SK-N-SH (cell line): ENCODE measurements at regions not wholly inside any gene's neighbourhood (a gene's known extent, or its start where the extent isn't known, plus 50 kb on each side); places are given as distances from the start of the nearest gene placed in this dataset.

Experiments used
- CTCF ChIA-PET: fragments of 300-600, 350-600 bp; formaldehyde crosslinking; extraction: SDS; loops from one replicate; lab custom pipeline; 2021; lab: Yijun Ruan, JAX
- POLR2A ChIA-PET: fragments of 350-600 bp; sonication (Branson Sonifier 250); formaldehyde crosslinking; extraction: SDS; loops from one replicate; lab custom pipeline; 2020; ENCODE audit warnings: antibody characterized with exemption, inconsistent platforms; lab: Yijun Ruan, JAX
- DNase-seq: peaks from one replicate; pipeline ENCODE4 v3.0.0; 2012
- H2AFZ ChIP-seq: fragments of 200-600 bp; sonication (generic); 2 replicates; pipeline ENCODE4 v1.8.1; 2016; ENCODE audit warnings: antibody characterized with exemption, mild to moderate bottlenecking, low read depth
- H3F3A ChIP-seq: fragments of 200-600 bp; sonication (generic); replicated peaks from 2 replicates; pipeline ENCODE3; 2016; ENCODE audit warnings: antibody characterized with exemption, mild to moderate bottlenecking; ENCODE audit not compliant: insufficient read depth
- H3K27ac ChIP-seq, 2 experiments: fragments of 200-500 bp in 1 of 2; fragments of 200-600 bp in 1 of 2; sonication (Bioruptor generic) in 1 of 2; sonication (generic), shearing (Covaris generic) in 1 of 2; 2 replicates each; pipeline versions ENCODE4 v1.5.1 to v1.6.1; 2014 to 2016; ENCODE audit warnings: low read depth in 2 of 2, inconsistent platforms in 1 of 2, low read length in 1 of 2, mild to moderate bottlenecking in 1 of 2, mixed read lengths in 1 of 2
- H3K27me3 ChIP-seq: fragments of 200-600 bp; sonication (generic), shearing (Covaris generic); 2 replicates; pipeline ENCODE4 v1.6.1; 2016; ENCODE audit warnings: mixed run types; ENCODE audit not compliant: insufficient read depth
- H3K36me3 ChIP-seq, 2 experiments: fragments of 200-500 bp in 1 of 2; fragments of 200-600 bp in 1 of 2; sonication (Bioruptor generic) in 1 of 2; sonication (generic) in 1 of 2; replicated peaks in 1 of 2; 2 replicates each; pipeline versions ENCODE3 to v1.5.1; 2014 to 2016; ENCODE audit warnings: low read length in 1 of 2, mild to moderate bottlenecking in 1 of 2; ENCODE audit not compliant: insufficient read depth in 2 of 2, control insufficient read depth in 1 of 2
- H3K4me1 ChIP-seq, 2 experiments: fragments of 200-500 bp in 1 of 2; fragments of 200-600 bp in 1 of 2; sonication (Bioruptor generic) in 1 of 2; sonication (generic), shearing (Covaris generic) in 1 of 2; 2 replicates each; pipeline versions ENCODE4 v1.5.1 to v1.6.1; 2014 to 2016; ENCODE audit warnings: low read depth in 1 of 2, low read length in 1 of 2, mixed run types in 1 of 2; ENCODE audit not compliant: insufficient read depth in 2 of 2, control insufficient read depth in 1 of 2
- H3K4me2 ChIP-seq: fragments of 200-600 bp; sonication (generic), shearing (Covaris generic); 2 replicates; pipeline ENCODE4 v1.6.1; 2017; ENCODE audit warnings: mixed run types
- H3K4me3 ChIP-seq, 2 experiments: fragments of 200-500 bp in 1 of 2; fragments of 200-600 bp in 1 of 2; sonication (Bioruptor generic) in 1 of 2; sonication (generic), shearing (Covaris generic) in 1 of 2; 2 replicates each; pipeline versions ENCODE4 v1.5.1 to v1.8.1; 2014 to 2016; ENCODE audit warnings: low read depth in 2 of 2, inconsistent platforms in 1 of 2, low read length in 1 of 2, mild to moderate bottlenecking in 1 of 2, mixed read lengths in 1 of 2, moderate library complexity in 1 of 2
- H3K79me2 ChIP-seq: fragments of 200-600 bp; sonication (generic); 2 replicates; pipeline ENCODE4 v1.8.1; 2017; ENCODE audit warnings: mild to moderate bottlenecking; ENCODE audit not compliant: insufficient read depth
- H3K9ac ChIP-seq: fragments of 200-600 bp; sonication (generic); 2 replicates; pipeline ENCODE4 v1.6.1; 2017; ENCODE audit warnings: mixed run types
- H3K9me2 ChIP-seq: fragments of 200-600 bp; sonication (generic); 2 replicates; pipeline ENCODE4 v1.6.1; 2017; ENCODE audit warnings: mixed run types
- H3K9me3 ChIP-seq: fragments of 200-600 bp; sonication (generic); 2 replicates; pipeline ENCODE4 v1.6.1; 2017; ENCODE audit warnings: mixed run types, mild to moderate bottlenecking, moderate library complexity
- H4K20me1 ChIP-seq: fragments of 200-600 bp; sonication (generic); 2 replicates; pipeline ENCODE4 v1.6.1; 2017; ENCODE audit warnings: mild to moderate bottlenecking, mixed run types; ENCODE audit not compliant: insufficient read depth
- EP300 ChIP-seq, 2 experiments: IDR thresholded peaks; 2 replicates each; pipeline versions ENCODE4 v1.4.0 to v1.6.1; 2012; ENCODE audit warnings: borderline replicate concordance in 1 of 2, low read depth in 1 of 2, low read length in 1 of 2
- FOSL2 ChIP-seq: IDR thresholded peaks from 2 replicates; pipeline ENCODE4 v1.4.0; 2012; ENCODE audit warnings: low read depth, mild to moderate bottlenecking, moderate library complexity, borderline replicate concordance
- FOXJ3 ChIP-seq: sonication (generic); formaldehyde crosslinking; IDR thresholded peaks from 2 replicates; pipeline ENCODE4 v1.5.1; 2020; ENCODE audit warnings: mild to moderate bottlenecking, missing genetic modification reagents
- JUND ChIP-seq: IDR thresholded peaks from 2 replicates; pipeline ENCODE4 v1.4.0; 2012
- MEF2A ChIP-seq: IDR thresholded peaks from 2 replicates; pipeline ENCODE4 v1.4.0; 2012; ENCODE audit warnings: low read depth, borderline replicate concordance
- PBX3 ChIP-seq: IDR thresholded peaks from 2 replicates; pipeline ENCODE4; 2012
- RAD21 ChIP-seq: IDR thresholded peaks from 2 replicates; pipeline ENCODE4 v1.6.1; 2012; ENCODE audit warnings: mild to moderate bottlenecking, low read length
- RFX5 ChIP-seq: IDR thresholded peaks from 2 replicates; pipeline ENCODE4 v1.6.1; 2012; ENCODE audit warnings: mild to moderate bottlenecking, improper control_type of control experiment, low read length
- SIN3A ChIP-seq: IDR thresholded peaks from 2 replicates; pipeline ENCODE4 v1.6.1; 2012; ENCODE audit warnings: low read depth, mild to moderate bottlenecking, low read length, moderate library complexity, borderline replicate concordance
- SMC3 ChIP-seq: IDR thresholded peaks from 2 replicates; pipeline ENCODE4 v1.6.1; 2012; ENCODE audit warnings: low read depth, low read length, improper control_type of control experiment
- USF1 ChIP-seq: IDR thresholded peaks from 2 replicates; pipeline ENCODE4 v1.4.0; 2012; ENCODE audit warnings: low read depth, borderline replicate concordance
- WGBS: methylation state at CpG from one replicate; pipeline ENCODE4 v1.1.6; 2017; ENCODE audit warnings: low lambda C conversion rate; 5-methylcytosine and 5-hydroxymethylcytosine counted together
- TF ChIP-seq, protein P1 (sequence below): IDR thresholded peaks from 2 replicates; pipeline ENCODE4 v1.4.0; 2012; ENCODE audit warnings: low read depth
- TF ChIP-seq, protein P2 (sequence below): IDR thresholded peaks from 2 replicates; pipeline ENCODE4 v1.6.1; 2012; ENCODE audit warnings: mild to moderate bottlenecking, low read depth, low read length, moderate library complexity

DNA sequence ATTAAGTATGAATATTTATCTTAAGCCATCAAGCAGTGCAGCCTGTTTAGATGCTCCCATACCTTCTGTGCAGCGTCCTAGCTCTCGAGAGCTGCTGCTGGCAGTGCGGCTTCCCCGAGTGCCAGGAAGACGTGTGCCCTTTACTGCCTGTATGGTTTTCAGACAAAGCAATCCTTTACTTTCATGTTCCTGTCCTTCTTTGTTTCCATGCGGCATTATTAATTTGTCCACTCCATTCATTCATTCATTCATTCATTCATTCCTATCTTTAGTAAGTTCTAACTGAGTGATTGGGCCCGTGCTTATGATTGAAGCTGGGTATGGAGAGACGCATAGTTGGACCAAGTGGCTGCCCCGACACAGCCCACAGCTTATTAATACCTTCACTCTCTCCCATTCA, 446.6 kb upstream of the HNRNPA3 start (continued):
- TF ChIP-seq, protein P1, sequence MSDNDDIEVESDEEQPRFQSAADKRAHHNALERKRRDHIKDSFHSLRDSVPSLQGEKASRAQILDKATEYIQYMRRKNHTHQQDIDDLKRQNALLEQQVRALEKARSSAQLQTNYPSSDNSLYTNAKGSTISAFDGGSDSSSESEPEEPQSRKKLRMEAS = no peak
- TF ChIP-seq RAD21 (no peak), FOXJ3 (CRISPR knock-in tag) (no peak), SIN3A (no peak)

DNA sequence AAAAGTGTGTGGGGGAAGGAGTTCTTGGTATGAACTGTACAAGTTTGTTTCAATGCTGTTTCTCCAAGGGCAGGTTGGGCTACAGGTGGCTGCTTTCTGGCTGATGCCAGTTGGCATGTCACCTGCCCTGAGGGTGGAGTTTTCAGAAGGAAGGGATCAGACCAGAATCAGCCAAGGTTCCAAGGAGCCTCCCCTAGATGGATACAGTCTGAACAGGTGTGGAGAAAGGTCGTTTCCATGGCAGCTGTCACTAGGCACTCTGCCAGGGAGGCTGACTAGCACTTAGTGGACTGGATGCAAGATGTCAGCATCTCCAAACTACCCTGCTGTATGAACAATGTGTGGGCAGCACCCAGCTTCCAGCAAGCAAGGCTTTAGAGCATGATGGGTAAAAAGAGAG, 444.4 kb upstream of the HNRNPA3 start:
- Histone ChIP-seq H2AFZ (no peak overlapping the region), H3F3A (no peaks in the 10 kb centered on the region), H3K79me2 (no peaks in the 10 kb centered on the region), H3K27me3 (no peaks in the 10 kb centered on the region), H3K4me3 (no peak overlapping the region), H3K27ac (no peak overlapping the region), H3K9me2 (no peaks in the 10 kb centered on the region), H3K4me1 (peaks cover 0 to 3% of the 10 kb centered on the region in 2 experiments; a peak in 1 of 4 replicates), H3K9me3 (no peaks in the 10 kb centered on the region), H3K9ac (no peak overlapping the region), H3K4me2 (no peak overlapping the region), H4K20me1 (no peaks in the 10 kb centered on the region), H3K36me3 (no peaks in the 10 kb centered on the region)
- ChIA-PET POLR2A (no interaction called here), CTCF (interaction anchor here (0.8 kb wide), 1 partner anchor 393 kb away, joined by 3 read pairs; no protein-coding TSS in a partner anchor)
- WGBS = 0% methylated on average over 1 of the region's 1 CpG
- TF ChIP-seq FOSL2 = no peak
- TF ChIP-seq USF1 = no peak
- TF ChIP-seq JUND = no peak
- TF ChIP-seq, protein P2, sequence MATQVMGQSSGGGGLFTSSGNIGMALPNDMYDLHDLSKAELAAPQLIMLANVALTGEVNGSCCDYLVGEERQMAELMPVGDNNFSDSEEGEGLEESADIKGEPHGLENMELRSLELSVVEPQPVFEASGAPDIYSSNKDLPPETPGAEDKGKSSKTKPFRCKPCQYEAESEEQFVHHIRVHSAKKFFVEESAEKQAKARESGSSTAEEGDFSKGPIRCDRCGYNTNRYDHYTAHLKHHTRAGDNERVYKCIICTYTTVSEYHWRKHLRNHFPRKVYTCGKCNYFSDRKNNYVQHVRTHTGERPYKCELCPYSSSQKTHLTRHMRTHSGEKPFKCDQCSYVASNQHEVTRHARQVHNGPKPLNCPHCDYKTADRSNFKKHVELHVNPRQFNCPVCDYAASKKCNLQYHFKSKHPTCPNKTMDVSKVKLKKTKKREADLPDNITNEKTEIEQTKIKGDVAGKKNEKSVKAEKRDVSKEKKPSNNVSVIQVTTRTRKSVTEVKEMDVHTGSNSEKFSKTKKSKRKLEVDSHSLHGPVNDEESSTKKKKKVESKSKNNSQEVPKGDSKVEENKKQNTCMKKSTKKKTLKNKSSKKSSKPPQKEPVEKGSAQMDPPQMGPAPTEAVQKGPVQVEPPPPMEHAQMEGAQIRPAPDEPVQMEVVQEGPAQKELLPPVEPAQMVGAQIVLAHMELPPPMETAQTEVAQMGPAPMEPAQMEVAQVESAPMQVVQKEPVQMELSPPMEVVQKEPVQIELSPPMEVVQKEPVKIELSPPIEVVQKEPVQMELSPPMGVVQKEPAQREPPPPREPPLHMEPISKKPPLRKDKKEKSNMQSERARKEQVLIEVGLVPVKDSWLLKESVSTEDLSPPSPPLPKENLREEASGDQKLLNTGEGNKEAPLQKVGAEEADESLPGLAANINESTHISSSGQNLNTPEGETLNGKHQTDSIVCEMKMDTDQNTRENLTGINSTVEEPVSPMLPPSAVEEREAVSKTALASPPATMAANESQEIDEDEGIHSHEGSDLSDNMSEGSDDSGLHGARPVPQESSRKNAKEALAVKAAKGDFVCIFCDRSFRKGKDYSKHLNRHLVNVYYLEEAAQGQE = no peak
- DNase-seq = no peak

- no peak overlapping the region for H3K4me3 ChIP-seq
- H3K9ac ChIP-seq = no peak overlapping the region
- no peak for DNase-seq
- TF ChIP-seq RFX5 = no peak
- no peak for TF ChIP-seq PBX3
- no peak for TF ChIP-seq MEF2A
- TF ChIP-seq SMC3 = no peak
- TF ChIP-seq USF1 = no peak
- no peak for TF ChIP-seq EP300 (IDR thresholded peaks at IDR 0.05; ENCODE audit: borderline replicate concordance in 1 of 2, low read depth in 1 of 2, low read length in 1 of 2)
- H3K27me3 ChIP-seq = no peaks in the 10 kb centered on the region
- no peaks in the 10 kb centered on the region for H3K9me2 ChIP-seq
- H4K20me1 ChIP-seq = no peaks in the 10 kb centered on the region
- H3K36me3 ChIP-seq = no peaks in the 10 kb centered on the region
- H3K4me1 ChIP-seq = peaks cover 0 to 3% of the 10 kb centered on the region in 2 experiments; a peak in 1 of 4 replicates
- H3K27ac ChIP-seq = no peak overlapping the region
- H3K79me2 ChIP-seq = no peaks in the 10 kb centered on the region
- ChIA-PET CTCF (interaction anchor here (0.8 kb wide), 1 partner anchor 392 kb away, joined by 3 read pairs; no protein-coding TSS in a partner anchor), POLR2A (no interaction called here)
- no peaks in the 10 kb centered on the region for H3K9me3 ChIP-seq
- 30% methylated on average over 3 of the region's 3 CpGs for WGBS
- H2AFZ ChIP-seq = no peak overlapping the region
- no peak overlapping the region for H3K4me2 ChIP-seq
- H3F3A ChIP-seq = no peaks in the 10 kb centered on the region
Observed at GRCh38 chr2:176769021-176769420, 443.6 kb upstream of the HNRNPA3 start.
